HepG2 (cell line): ENCODE measurements at regions not wholly inside any gene's neighbourhood (a gene's known extent, or its start where the extent isn't known, plus 50 kb on each side); places are given as distances from the start of the nearest gene placed in this dataset.

Source experiments
- ATAC-seq: fragments of 200-7000 bp; cut with Tn5 transposase; 3 replicates; pipeline ENCODE4 v1.9.1; 2020; ENCODE audit warnings: mild to moderate bottlenecking, moderate library complexity
- BruUV-seq: library from RNA; stranded (reverse); fragments of 400-500 nt; replicated peaks from 2 replicates; lab custom pipeline; 2021; lab: Mats Ljungman, UMichigan
- CTCF ChIA-PET: fragments of 300-600 bp; formaldehyde crosslinking; extraction: SDS; loops from one replicate; lab custom pipeline; 2021; ENCODE audit warnings: low total read pairs, inconsistent platforms, low intra/inter-chr PET ratio; lab: Yijun Ruan, JAX
- POLR2A ChIA-PET: fragments of 350-600 bp; sonication (Branson Sonifier 250); formaldehyde crosslinking; loops from one replicate; lab custom pipeline; 2020; ENCODE audit warnings: antibody characterized with exemption, inconsistent platforms; lab: Yijun Ruan, JAX
- DNase-seq: peaks from one replicate; pipeline ENCODE4 v3.0.0-alpha.2; 2015; ENCODE audit warnings: low spot score
- FAIRE-seq: peaks from 3 replicates; lab custom pipeline; 2011; peaks lifted over from hg19 to GRCh38; lab: Jason Lieb, UNC
- H2AFZ ChIP-seq: one replicate; pipeline ENCODE4 v1.6.1; 2011; ENCODE audit warnings: low read length, inconsistent platforms
- H3K27ac ChIP-seq: fragments of 300-600 bp; 3 replicates; pipeline ENCODE4 v1.8.0; 2011; ENCODE audit warnings: mixed run types, mild to moderate bottlenecking, mixed read lengths, low read length, inconsistent platforms; ENCODE audit not compliant: insufficient read depth; ENCODE audit errors: extremely low read length
- H3K27me3 ChIP-seq, 2 experiments: fragments of 200-600 bp in 1 of 2; 2 replicates in 1 of 2; 3 replicates in 1 of 2; pipeline versions ENCODE4 v1.6.0 to v1.8.0; 2011; ENCODE audit warnings: low read length in 2 of 2, mild to moderate bottlenecking in 2 of 2, moderate library complexity in 2 of 2, inconsistent platforms in 1 of 2; ENCODE audit not compliant: insufficient read depth in 2 of 2, control insufficient read depth in 1 of 2
- H3K36me3 ChIP-seq, 2 experiments: fragments of 200-600 bp in 1 of 2; replicated peaks in 1 of 2; 2 replicates in 1 of 2; 3 replicates in 1 of 2; pipeline versions ENCODE4 v1.5.1 to v1.8.0; 2011; ENCODE audit warnings: low read length in 2 of 2, inconsistent platforms in 1 of 2; ENCODE audit not compliant: insufficient read depth in 2 of 2, control insufficient read depth in 1 of 2
- H3K4me1 ChIP-seq: 2 replicates; pipeline ENCODE4 v1.5.1; 2012; ENCODE audit warnings: low read length, inconsistent platforms; ENCODE audit not compliant: insufficient read depth
- H3K4me2 ChIP-seq: 2 replicates; pipeline ENCODE4 v1.6.0; 2011; ENCODE audit warnings: low read depth, low read length, inconsistent platforms
- H3K4me3 ChIP-seq, 3 experiments: fragments of 200-600 bp in 1 of 3; sonication (generic), shearing (Covaris generic) in 1 of 3; replicated peaks in 1 of 3; 2 replicates each; pipeline ENCODE4 v1.5.1; 2011 to 2016; ENCODE audit warnings: low read length in 3 of 3, inconsistent platforms in 2 of 3, low read depth in 2 of 3, mild to moderate bottlenecking in 2 of 3, control low read depth in 1 of 3, mixed read lengths in 1 of 3; ENCODE audit not compliant: insufficient read depth in 1 of 3
- H3K79me2 ChIP-seq: one replicate; pipeline ENCODE4 v1.6.1; 2011; ENCODE audit warnings: low read length, inconsistent platforms; ENCODE audit not compliant: insufficient read depth
- H3K9ac ChIP-seq: 2 replicates; pipeline ENCODE4 v1.6.0; 2011; ENCODE audit warnings: mild to moderate bottlenecking, low read depth, low read length, inconsistent platforms; ENCODE audit not compliant: insufficient read depth
- H3K9me3 ChIP-seq: 2 replicates; pipeline ENCODE4 v1.5.1; 2012; ENCODE audit warnings: mild to moderate bottlenecking, low read length
- H4K20me1 ChIP-seq: 2 replicates; pipeline ENCODE4 v1.6.0; 2011; ENCODE audit warnings: inconsistent platforms, mild to moderate bottlenecking, low read length, moderate library complexity; ENCODE audit not compliant: insufficient read depth
- ATF7 ChIP-seq, 2 experiments: fragments of 450-650 bp in 1 of 2; sonication (generic) in 1 of 2; formaldehyde crosslinking in 1 of 2; IDR thresholded peaks; 2 replicates each; pipeline versions ENCODE4 v1.4.0 to v1.6.1; 2016 to 2020; ENCODE audit warnings: antibody characterized with exemption in 1 of 2, mild to moderate bottlenecking in 1 of 2, missing genetic modification reagents in 1 of 2
- CEBPB ChIP-seq: IDR thresholded peaks from 2 replicates; pipeline ENCODE4 v1.6.1; 2011; ENCODE audit warnings: low read depth, low read length, improper control_type of control experiment, borderline replicate concordance
- CEBPG ChIP-seq: IDR thresholded peaks from 2 replicates; pipeline ENCODE4 v1.6.1; 2016
- JUNB ChIP-seq: sonication (generic); formaldehyde crosslinking; IDR thresholded peaks from 2 replicates; pipeline ENCODE4 v1.8.0; 2022; ENCODE audit warnings: missing genetic modification reagents, mild to moderate bottlenecking, borderline replicate concordance
- KAT8 ChIP-seq: IDR thresholded peaks from 2 replicates; pipeline ENCODE4 v1.6.1; 2016; ENCODE audit warnings: missing genetic modification reagents, missing compliant biosample characterization
- KDM1A ChIP-seq: IDR thresholded peaks from 2 replicates; pipeline ENCODE4 v1.6.1; 2016; ENCODE audit warnings: missing compliant biosample characterization
- REL ChIP-seq: sonication (generic); formaldehyde crosslinking; conservative IDR thresholded peaks from 2 replicates; pipeline ENCODE4 v1.8.0; 2022; ENCODE audit warnings: mild to moderate bottlenecking, missing genetic modification reagents, moderate library complexity
- ZNF484 ChIP-seq: sonication (generic); formaldehyde crosslinking; IDR thresholded peaks from 2 replicates; pipeline ENCODE4 v1.5.1; 2020; ENCODE audit warnings: mild to moderate bottlenecking, low read depth, missing genetic modification reagents, borderline replicate concordance
- WGBS: methylation state at CpG from one replicate; pipeline ENCODE4 v1.1.6; 2017; ENCODE audit warnings: low lambda C conversion rate; 5-methylcytosine and 5-hydroxymethylcytosine counted together
- in situ Hi-C: cut with HindIII; loops from 2 replicates; pipeline ENCODE4 v1.10.0; 2017; ENCODE audit warnings: low pct_unique_long_range_greater_than_20kb; ENCODE audit not compliant: extremely low pct_ligation_motif_present
- intact Hi-C: fragments of 100-400 bp; cut with micrococcal nuclease; formaldehyde crosslinking; loops from one replicate; pipeline ENCODE4 v1.10.0; 2022; ENCODE audit not compliant: unreplicated experiment
- TF ChIP-seq, protein P1 (sequence below): sonication (generic); formaldehyde crosslinking; IDR thresholded peaks from 2 replicates; pipeline ENCODE4 v1.4.0; 2020; ENCODE audit warnings: missing genetic modification reagents
- TF ChIP-seq, protein P2 (sequence below): sonication (generic); formaldehyde crosslinking; IDR thresholded peaks from one replicate; pipeline ENCODE4 v1.5.1; 2020; ENCODE audit warnings: mild to moderate bottlenecking, missing genetic modification reagents; ENCODE audit errors: not compliant biosample characterization

DNA sequence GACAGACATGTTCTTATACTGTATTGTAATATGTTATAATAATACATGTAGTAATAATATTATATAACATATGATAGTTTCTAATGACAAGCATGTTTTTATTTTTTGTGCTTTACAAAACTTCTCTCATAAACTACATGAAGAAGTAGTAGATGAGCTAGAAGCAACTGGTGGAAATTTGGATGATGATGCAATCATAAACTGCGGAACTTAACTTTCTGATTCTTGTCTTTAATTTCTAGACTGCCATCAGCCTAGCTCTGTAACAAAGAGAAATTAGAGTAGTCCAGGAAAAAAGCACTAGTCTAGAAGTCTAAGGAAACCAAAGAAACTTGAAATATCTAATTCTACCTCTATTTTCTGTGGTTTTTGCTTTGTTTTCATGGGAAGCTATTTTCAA is 71.0 kb upstream of the SPATS2L start:
- TF ChIP-seq ATF7 (IDR thresholded peaks at IDR 0.05) (peak; percentile 60), ATF7 (CRISPR knock-in tag; IDR thresholded peaks at IDR 0.05) (no peak), CEBPB (peak; percentile 77; the same call in 1 of the 2 replicates), KDM1A (CRISPR knock-in tag) (no peak), CEBPG (CRISPR knock-in tag) (0 out of 2 replicates have a peak, but pooled peaks have one; percentile 11), KAT8 (no peak)
- TF ChIP-seq, protein P1, sequence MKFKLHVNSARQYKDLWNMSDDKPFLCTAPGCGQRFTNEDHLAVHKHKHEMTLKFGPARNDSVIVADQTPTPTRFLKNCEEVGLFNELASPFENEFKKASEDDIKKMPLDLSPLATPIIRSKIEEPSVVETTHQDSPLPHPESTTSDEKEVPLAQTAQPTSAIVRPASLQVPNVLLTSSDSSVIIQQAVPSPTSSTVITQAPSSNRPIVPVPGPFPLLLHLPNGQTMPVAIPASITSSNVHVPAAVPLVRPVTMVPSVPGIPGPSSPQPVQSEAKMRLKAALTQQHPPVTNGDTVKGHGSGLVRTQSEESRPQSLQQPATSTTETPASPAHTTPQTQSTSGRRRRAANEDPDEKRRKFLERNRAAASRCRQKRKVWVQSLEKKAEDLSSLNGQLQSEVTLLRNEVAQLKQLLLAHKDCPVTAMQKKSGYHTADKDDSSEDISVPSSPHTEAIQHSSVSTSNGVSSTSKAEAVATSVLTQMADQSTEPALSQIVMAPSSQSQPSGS (CRISPR knock-in tag): no peak
- no peak overlapping the region for H2AFZ ChIP-seq
- BruUV-seq: no TSS peak
- peaks cover 0 to 6% of the 10 kb centered on the region in 2 experiments; a peak in 3 of 5 replicates for H3K27me3 ChIP-seq
- POLR2A ChIA-PET: no interaction called here
- in situ Hi-C loops (no loop called here), intact Hi-C loops (no loop called here)
- no peak overlapping the region for H3K4me2 ChIP-seq
- no peak overlapping the region for H3K27ac ChIP-seq
- H3K79me2 ChIP-seq: no peaks in the 10 kb centered on the region
- CTCF ChIA-PET: no interaction called here
- H3K4me1 ChIP-seq: peaks cover 10% of the 10 kb centered on the region
- H3K9me3 ChIP-seq: no peaks in the 10 kb centered on the region
- 89% methylated on average over 1 of the region's 1 CpG for WGBS
- H3K9ac ChIP-seq: no peak overlapping the region
- H3K4me3 ChIP-seq: no peak overlapping the region
- no peaks in the 10 kb centered on the region for H4K20me1 ChIP-seq
- no peak for FAIRE-seq
- no peak for DNase-seq
- ATAC-seq: no peak
- H3K36me3 ChIP-seq: no peaks in the 10 kb centered on the region

DNA sequence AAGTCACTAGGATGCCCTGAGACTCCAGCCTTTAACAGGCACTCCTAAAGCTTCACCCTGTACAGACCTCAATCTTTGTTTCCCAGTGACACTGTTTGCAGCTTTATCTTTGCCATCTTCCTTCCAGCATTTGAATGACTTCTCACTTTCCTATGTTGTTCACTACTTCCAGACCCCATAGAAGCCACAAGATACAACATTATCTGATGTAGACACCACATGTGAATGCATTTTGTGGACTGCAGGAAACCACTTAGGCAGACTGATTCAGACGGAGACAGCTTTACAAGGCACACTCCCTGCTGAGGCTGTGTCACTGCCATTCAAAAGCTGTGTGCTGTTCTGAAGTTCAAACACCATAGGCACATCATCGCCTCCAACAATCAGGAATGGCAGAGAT is 67.3 kb upstream of the SPATS2L start:
- POLR2A ChIA-PET: no interaction called here
- no peak for TF ChIP-seq JUNB
- TF ChIP-seq ZNF484 (CRISPR knock-in tag): no peak
- TF ChIP-seq, protein P2, sequence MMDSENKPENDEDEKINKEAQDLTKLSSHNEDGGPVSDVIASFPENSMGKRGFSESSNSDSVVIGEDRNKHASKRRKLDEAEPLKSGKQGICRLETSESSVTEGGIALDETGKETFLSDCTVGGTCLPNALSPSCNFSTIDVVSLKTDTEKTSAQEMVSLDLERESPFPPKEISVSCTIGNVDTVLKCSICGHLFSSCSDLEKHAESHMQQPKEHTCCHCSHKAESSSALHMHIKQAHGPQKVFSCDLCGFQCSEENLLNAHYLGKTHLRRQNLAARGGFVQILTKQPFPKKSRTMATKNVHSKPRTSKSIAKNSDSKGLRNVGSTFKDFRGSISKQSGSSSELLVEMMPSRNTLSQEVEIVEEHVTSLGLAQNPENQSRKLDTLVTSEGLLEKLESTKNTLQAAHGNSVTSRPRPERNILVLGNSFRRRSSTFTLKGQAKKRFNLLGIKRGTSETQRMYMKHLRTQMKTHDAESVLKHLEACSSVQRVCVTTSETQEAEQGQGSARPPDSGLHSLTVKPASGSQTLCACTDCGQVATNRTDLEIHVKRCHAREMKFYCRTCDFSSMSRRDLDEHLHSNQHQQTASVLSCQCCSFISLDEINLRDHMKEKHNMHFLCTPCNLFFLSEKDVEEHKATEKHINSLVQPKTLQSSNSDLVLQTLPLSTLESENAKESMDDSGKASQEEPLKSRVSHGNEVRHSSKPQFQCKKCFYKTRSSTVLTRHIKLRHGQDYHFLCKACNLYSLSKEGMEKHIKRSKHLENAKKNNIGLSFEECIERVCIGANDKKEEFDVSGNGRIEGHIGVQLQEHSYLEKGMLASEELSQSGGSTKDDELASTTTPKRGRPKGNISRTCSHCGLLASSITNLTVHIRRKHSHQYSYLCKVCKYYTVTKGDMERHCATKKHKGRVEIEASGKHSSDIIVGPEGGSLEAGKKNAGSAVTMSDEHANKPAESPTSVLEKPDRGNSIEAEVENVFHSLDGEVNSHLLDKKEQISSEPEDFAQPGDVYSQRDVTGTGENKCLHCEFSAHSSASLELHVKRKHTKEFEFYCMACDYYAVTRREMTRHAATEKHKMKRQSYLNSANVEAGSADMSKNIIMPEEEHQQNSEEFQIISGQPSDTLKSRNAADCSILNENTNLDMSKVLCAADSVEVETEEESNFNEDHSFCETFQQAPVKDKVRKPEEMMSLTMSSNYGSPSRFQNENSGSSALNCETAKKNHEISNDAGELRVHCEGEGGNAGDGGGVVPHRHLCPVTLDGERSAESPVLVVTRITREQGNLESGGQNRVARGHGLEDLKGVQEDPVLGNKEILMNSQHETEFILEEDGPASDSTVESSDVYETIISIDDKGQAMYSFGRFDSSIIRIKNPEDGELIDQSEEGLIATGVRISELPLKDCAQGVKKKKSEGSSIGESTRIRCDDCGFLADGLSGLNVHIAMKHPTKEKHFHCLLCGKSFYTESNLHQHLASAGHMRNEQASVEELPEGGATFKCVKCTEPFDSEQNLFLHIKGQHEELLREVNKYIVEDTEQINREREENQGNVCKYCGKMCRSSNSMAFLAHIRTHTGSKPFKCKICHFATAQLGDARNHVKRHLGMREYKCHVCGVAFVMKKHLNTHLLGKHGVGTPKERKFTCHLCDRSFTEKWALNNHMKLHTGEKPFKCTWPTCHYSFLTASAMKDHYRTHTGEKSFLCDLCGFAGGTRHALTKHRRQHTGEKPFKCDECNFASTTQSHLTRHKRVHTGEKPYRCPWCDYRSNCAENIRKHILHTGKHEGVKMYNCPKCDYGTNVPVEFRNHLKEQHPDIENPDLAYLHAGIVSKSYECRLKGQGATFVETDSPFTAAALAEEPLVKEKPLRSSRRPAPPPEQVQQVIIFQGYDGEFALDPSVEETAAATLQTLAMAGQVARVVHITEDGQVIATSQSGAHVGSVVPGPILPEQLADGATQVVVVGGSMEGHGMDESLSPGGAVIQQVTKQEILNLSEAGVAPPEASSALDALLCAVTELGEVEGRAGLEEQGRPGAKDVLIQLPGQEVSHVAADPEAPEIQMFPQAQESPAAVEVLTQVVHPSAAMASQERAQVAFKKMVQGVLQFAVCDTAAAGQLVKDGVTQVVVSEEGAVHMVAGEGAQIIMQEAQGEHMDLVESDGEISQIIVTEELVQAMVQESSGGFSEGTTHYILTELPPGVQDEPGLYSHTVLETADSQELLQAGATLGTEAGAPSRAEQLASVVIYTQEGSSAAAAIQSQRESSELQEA: no peak
- no peak for TF ChIP-seq REL (CRISPR knock-in tag)

More for the DNA sequence above, 67.3 kb upstream of the SPATS2L start:
- Histone ChIP-seq H3K9ac (no peak overlapping the region), H3K27me3 (peaks cover 0 to 12% of the 10 kb centered on the region in 2 experiments; a peak in 3 of 5 replicates), H4K20me1 (no peaks in the 10 kb centered on the region), H3K4me2 (no peak overlapping the region), H3K79me2 (no peaks in the 10 kb centered on the region), H3K4me3 (no peak overlapping the region), H2AFZ (no peak overlapping the region), H3K9me3 (no peaks in the 10 kb centered on the region), H3K36me3 (no peaks in the 10 kb centered on the region), H3K4me1 (no peaks in the 10 kb centered on the region), H3K27ac (no peak overlapping the region)
- no TSS peak for BruUV-seq
- ATAC-seq (no peak; the same call in 2 of the 3 replicates), DNase-seq (no peak), FAIRE-seq (no peak)
- 14% methylated on average over 2 of the region's 2 CpGs for WGBS
- intact Hi-C loops (no loop called here), in situ Hi-C loops (no loop called here)
- CTCF ChIA-PET: no interaction called here
